Mucosa of descending colon (tissue), 3 donors: ENCODE measurements at regions not wholly inside any gene's neighbourhood (a gene's known extent, or its start where the extent isn't known, plus 50 kb on each side); places are given as distances from the start of the nearest gene placed in this dataset.

Experiments used
- ATAC-seq: fragments of 200-7000 bp; cut with Tn5 transposase; one replicate; pipeline ENCODE4 v1.9.1; 2020; ENCODE audit warnings: mild to moderate bottlenecking, moderate library complexity
- DNase-seq, 3 donors: peaks; one replicate each; pipeline ENCODE4 v3.0.0-alpha.2; 2020
- H3K36me3 ChIP-seq: fragments of 200-600 bp; one replicate; pipeline ENCODE4 v1.8.0; 2021; ENCODE audit warnings: low read depth, mild to moderate bottlenecking
- H3K4me1 ChIP-seq: fragments of 200-600 bp; one replicate; pipeline ENCODE4 v1.8.0; 2021; ENCODE audit warnings: low read depth, mild to moderate bottlenecking
- H3K4me3 ChIP-seq: fragments of 200-600 bp; one replicate; pipeline ENCODE4 v1.8.0; 2021; ENCODE audit warnings: mild to moderate bottlenecking
- H3K9me3 ChIP-seq: fragments of 200-600 bp; one replicate; pipeline ENCODE4 v1.8.0; 2021; ENCODE audit warnings: mild to moderate bottlenecking
- CTCF ChIP-seq: fragments of 200-600 bp; IDR thresholded peaks from one replicate; pipeline ENCODE4 v1.8.0; 2022; ENCODE audit warnings: antibody characterized with exemption, mild to moderate bottlenecking
- intact Hi-C, 2 donors: fragments of 100-400 bp; cut with DNase I in 1 of 2; cut with micrococcal nuclease in 1 of 2; formaldehyde crosslinking; loops; one replicate each; pipeline versions ENCODE4 v1.11.0 to v1.11.1; 2022; cut with DNase I, micrococcal nuclease
- donor health status: DM: no; HTN: no; CAD: no; lungs with moderate emphysema.
- donor health status: DM: no; HTN: no; CAD: no.
- donor health status: DM: no; HTN: yes; CAD: no.

- DNase-seq: no peak
- no peaks in the 10 kb centered on the region for H3K4me1 ChIP-seq
- H3K36me3 ChIP-seq: no peaks in the 10 kb centered on the region
- no peak for TF ChIP-seq CTCF
- no peak overlapping the region for H3K4me3 ChIP-seq
- intact Hi-C loops: no loop called here
- no peak for ATAC-seq
- no peaks in the 10 kb centered on the region for H3K9me3 ChIP-seq
Observed at GRCh38 chr10:117681104-117681503, 138.6 kb downstream of the EMX2 start.

GRCh38 chr10:117684046-117684610, 141.6 kb downstream of the EMX2 start:
- ATAC-seq (no peak), DNase-seq (no peak)
- Histone ChIP-seq H3K4me1 (no peaks in the 10 kb centered on the region), H3K36me3 (no peaks in the 10 kb centered on the region), H3K4me3 (no peak overlapping the region), H3K9me3 (no peaks in the 10 kb centered on the region)
- TF ChIP-seq CTCF: no peak
- intact Hi-C loops: no loop called here

DNA sequence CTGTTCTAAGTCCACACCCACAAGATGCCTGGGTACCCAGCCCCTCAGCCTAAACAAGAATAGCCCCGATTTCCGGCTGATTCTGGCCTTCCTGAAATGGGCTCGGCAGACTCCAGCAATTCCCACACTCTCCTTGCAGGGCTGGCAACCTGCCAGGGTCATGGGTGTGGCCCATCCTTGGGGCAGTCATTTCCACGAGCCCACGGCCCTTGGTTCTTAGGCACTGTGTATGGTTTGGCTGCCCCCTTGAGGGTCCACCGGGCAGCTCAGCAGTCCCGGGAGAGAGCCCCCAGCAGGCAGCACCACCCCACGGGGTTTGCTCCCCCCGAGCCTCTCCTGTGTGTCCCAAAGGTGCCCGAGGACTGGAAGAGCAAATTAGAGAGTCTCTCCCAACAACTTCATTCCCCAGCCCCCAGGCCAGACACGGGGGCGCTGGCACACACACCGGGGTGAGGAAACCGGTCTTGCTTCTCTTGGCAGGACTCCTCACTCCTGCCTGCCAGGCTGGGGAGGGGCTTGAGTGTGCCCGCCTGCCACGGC, 142.2 kb downstream of the EMX2 start:
- peak; percentile 34 for ATAC-seq
- no peak overlapping the region for H3K4me3 ChIP-seq
- peak in 2 of 3 donors; percentile 44 to 50 for DNase-seq
- H3K9me3 ChIP-seq: no peaks in the 10 kb centered on the region
- no peaks in the 10 kb centered on the region for H3K36me3 ChIP-seq
- no peaks in the 10 kb centered on the region for H3K4me1 ChIP-seq
- intact Hi-C loops: no loop called here
- TF ChIP-seq CTCF: no peak

DNA sequence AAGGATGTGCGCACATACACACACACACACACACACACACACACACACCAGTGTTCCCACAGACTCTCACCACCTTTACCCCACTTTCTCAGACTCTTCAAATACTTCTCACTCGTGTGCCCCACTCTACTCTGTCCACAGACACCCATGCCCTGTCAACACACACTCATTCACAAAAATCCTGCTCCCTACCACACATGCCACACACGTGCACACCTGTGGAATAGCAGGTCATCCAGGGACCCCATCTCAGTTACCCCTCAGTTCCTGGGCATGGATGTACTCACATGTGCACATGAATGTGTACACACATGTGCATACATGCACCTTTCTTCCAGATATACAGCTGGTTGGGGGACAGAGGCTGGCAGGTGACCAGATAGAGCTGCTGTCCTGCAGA, 142.9 kb downstream of the EMX2 start:
- Histone ChIP-seq H3K36me3 (no peaks in the 10 kb centered on the region), H3K4me3 (no peak overlapping the region), H3K4me1 (no peaks in the 10 kb centered on the region), H3K9me3 (no peaks in the 10 kb centered on the region)
- no peak for TF ChIP-seq CTCF
- ATAC-seq (no peak), DNase-seq (no peak)
- intact Hi-C loops: no loop called here

DNA sequence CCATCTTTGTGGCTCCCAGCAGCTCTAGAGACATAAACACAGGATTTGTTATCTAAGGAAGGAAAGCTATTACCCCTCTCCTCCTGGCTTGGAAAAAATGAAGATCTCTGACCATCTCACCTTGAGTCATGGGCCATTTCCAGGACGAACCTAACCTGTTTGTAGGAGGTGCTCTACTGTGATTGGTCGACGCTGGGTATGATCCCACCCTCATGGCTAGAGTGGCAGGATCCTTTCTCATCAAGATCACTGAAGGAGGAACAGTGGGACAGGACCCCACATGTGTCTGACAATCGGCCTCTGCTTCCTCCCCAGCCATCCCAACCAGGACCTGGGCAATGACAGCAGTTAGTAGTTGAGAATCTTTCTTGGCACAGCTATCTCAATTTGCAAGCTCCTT, 144.1 kb downstream of the EMX2 start:
- TF ChIP-seq CTCF: no peak
- intact Hi-C loops: no loop called here
- no peaks in the 10 kb centered on the region for H3K36me3 ChIP-seq
- ATAC-seq (no peak), DNase-seq (no peak)
- no peak overlapping the region for H3K4me3 ChIP-seq
- no peaks in the 10 kb centered on the region for H3K9me3 ChIP-seq
- no peaks in the 10 kb centered on the region for H3K4me1 ChIP-seq

GRCh38 chr10:117688358-117688757, 145.8 kb downstream of the EMX2 start:
- no peak for ATAC-seq
- intact Hi-C loops: no loop called here

More at GRCh38 chr10:117688358-117688757, 145.8 kb downstream of the EMX2 start:
- Histone ChIP-seq H3K4me1 (no peaks in the 10 kb centered on the region), H3K36me3 (no peaks in the 10 kb centered on the region), H3K9me3 (no peaks in the 10 kb centered on the region), H3K4me3 (no peak overlapping the region)
- no peak for DNase-seq
- no peak for TF ChIP-seq CTCF
